Kidney (tissue), 13 donors: ENCODE measurements at regions not wholly inside any gene's neighbourhood (a gene's known extent, or its start where the extent isn't known, plus 50 kb on each side); places are given as distances from the start of the nearest gene placed in this dataset.

Experiments
- DNase-seq, 5 donors: peaks; one replicate each; pipeline ENCODE4 v3.0.0-alpha.2; 2013 to 2020
- FAIRE-seq: peaks from 2 replicates; lab custom pipeline; 2012; peaks lifted over from hg19 to GRCh38; lab: Jason Lieb, UNC
- H3K27ac ChIP-seq, 2 donors: one replicate each; pipeline ENCODE4 v1.7.0; 2013; ENCODE audit warnings: low read depth in 2 of 2, low read length in 2 of 2, inconsistent platforms in 1 of 2
- H3K27me3 ChIP-seq: one replicate; pipeline ENCODE4 v1.7.1; 2013; ENCODE audit warnings: low read length, inconsistent platforms; ENCODE audit not compliant: control insufficient read depth, insufficient read depth
- H3K36me3 ChIP-seq, 3 donors: one replicate each; pipeline versions ENCODE4 v1.7.0 to v1.7.1; 2013; ENCODE audit warnings: low read length in 3 of 3, control low read depth in 1 of 3, inconsistent platforms in 1 of 3; ENCODE audit not compliant: insufficient read depth in 3 of 3, control insufficient read depth in 2 of 3
- H3K4me1 ChIP-seq, 3 donors: one replicate each; pipeline versions ENCODE4 v1.7.0 to v1.7.1; 2013; ENCODE audit warnings: low read length in 3 of 3, inconsistent platforms in 1 of 3, low read depth in 1 of 3; ENCODE audit not compliant: control insufficient read depth in 2 of 3, insufficient read depth in 2 of 3
- H3K4me3 ChIP-seq, 3 donors: one replicate each; pipeline versions ENCODE4 v1.7.0 to v1.8.1; 2013; ENCODE audit warnings: low read length in 3 of 3, control low read depth in 1 of 3, inconsistent platforms in 1 of 3
- H3K9ac ChIP-seq, 3 donors: one replicate each; pipeline versions ENCODE4 v1.7.0 to v1.7.1; 2013; ENCODE audit warnings: low read length in 3 of 3, control low read depth in 1 of 3, inconsistent platforms in 1 of 3
- H3K9me3 ChIP-seq, 3 donors: one replicate each; pipeline versions ENCODE4 v1.7.0 to v1.7.1; 2013; ENCODE audit warnings: low read length in 3 of 3, control low read depth in 1 of 3, inconsistent platforms in 1 of 3; ENCODE audit not compliant: control insufficient read depth in 2 of 3, insufficient read depth in 1 of 3
- intact Hi-C: fragments of 100-400 bp; cut with DNase I; formaldehyde crosslinking; loops from one replicate; pipeline ENCODE4 v1.11.1; 2022
- TF ChIP-seq, protein P1 (sequence below): IDR thresholded peaks from 3 replicates; pipeline ENCODE4 v1.5.1; 2012; ENCODE audit warnings: mild to moderate bottlenecking, moderate library complexity, borderline replicate concordance; ENCODE audit not compliant: insufficient read depth; ENCODE audit errors: extremely low read depth
- donor health status: control.
- donor health status: control.
- donor health status: control.
- donor health status: control.
- donor health status: control.
- donor health status: DM: yes; HTN: yes; CAD: no.
- donor health status: Normal renal cell carcinoma (clear cell type).

DNA sequence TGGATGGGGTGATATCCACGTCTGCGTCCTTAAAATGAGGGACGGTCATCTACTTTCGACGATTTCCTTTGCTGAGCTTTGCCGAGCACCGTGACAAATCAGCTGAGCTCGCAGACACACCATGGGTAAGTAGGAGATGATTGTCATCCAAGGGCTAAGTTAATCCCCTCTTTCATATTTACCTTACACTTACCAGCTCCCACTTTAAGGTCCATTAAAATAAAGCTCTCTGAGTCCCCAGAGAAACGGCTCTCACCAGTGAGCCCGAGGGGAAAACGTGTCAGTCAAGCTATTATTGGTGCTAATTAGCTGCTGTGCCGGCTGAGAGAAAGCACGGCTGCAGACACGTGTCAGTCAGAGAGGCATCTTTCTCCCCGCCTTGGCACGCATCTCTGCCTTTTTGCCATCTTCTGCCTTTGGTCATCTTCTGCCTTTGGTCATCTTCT lies 72.2 kb downstream of the CRLF2 start:
- intact Hi-C loops, result no loop called here
- H3K4me3 ChIP-seq, result no peak overlapping the region
- H3K9ac ChIP-seq, result no peak overlapping the region
- H3K4me1 ChIP-seq, result no peaks in the 10 kb centered on the region
- FAIRE-seq (no peak), DNase-seq (no peak)
- no peaks in the 10 kb centered on the region for H3K27me3 ChIP-seq
- H3K27ac ChIP-seq, result no peak overlapping the region
- TF ChIP-seq, protein P1, sequence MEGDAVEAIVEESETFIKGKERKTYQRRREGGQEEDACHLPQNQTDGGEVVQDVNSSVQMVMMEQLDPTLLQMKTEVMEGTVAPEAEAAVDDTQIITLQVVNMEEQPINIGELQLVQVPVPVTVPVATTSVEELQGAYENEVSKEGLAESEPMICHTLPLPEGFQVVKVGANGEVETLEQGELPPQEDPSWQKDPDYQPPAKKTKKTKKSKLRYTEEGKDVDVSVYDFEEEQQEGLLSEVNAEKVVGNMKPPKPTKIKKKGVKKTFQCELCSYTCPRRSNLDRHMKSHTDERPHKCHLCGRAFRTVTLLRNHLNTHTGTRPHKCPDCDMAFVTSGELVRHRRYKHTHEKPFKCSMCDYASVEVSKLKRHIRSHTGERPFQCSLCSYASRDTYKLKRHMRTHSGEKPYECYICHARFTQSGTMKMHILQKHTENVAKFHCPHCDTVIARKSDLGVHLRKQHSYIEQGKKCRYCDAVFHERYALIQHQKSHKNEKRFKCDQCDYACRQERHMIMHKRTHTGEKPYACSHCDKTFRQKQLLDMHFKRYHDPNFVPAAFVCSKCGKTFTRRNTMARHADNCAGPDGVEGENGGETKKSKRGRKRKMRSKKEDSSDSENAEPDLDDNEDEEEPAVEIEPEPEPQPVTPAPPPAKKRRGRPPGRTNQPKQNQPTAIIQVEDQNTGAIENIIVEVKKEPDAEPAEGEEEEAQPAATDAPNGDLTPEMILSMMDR, result no peak
- H3K9me3 ChIP-seq, result peaks cover 0 to 3% (median 0%) of the 10 kb centered on the region in 3 donors
- no peaks in the 10 kb centered on the region for H3K36me3 ChIP-seq

DNA sequence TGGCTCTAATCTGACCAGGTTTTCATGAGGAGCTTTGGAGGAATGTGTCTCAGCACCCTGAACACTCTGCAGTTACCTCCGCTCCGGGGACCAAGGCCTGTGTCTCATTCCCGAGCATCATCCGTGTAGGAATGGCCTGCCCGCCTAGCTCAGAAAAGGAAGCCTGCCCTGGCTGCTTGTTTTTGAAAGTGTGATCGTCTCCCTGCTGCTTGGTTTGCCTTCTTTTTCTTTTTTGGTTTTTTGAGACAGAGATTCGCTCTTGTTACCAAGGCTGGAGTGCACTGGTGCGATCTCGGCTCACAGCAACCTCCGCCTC lies 73.3 kb downstream of the CRLF2 start:
- Histone ChIP-seq H3K27ac (no peak overlapping the region), H3K9ac (no peak overlapping the region), H3K4me1 (no peaks in the 10 kb centered on the region), H3K9me3 (peaks cover 0 to 3% (median 0%) of the 10 kb centered on the region in 3 donors), H3K4me3 (no peak overlapping the region), H3K36me3 (no peaks in the 10 kb centered on the region), H3K27me3 (no peaks in the 10 kb centered on the region)
- intact Hi-C loops, result no loop called here
- FAIRE-seq (no peak), DNase-seq (no peak)
- TF ChIP-seq, protein P1, result no peak

DNA sequence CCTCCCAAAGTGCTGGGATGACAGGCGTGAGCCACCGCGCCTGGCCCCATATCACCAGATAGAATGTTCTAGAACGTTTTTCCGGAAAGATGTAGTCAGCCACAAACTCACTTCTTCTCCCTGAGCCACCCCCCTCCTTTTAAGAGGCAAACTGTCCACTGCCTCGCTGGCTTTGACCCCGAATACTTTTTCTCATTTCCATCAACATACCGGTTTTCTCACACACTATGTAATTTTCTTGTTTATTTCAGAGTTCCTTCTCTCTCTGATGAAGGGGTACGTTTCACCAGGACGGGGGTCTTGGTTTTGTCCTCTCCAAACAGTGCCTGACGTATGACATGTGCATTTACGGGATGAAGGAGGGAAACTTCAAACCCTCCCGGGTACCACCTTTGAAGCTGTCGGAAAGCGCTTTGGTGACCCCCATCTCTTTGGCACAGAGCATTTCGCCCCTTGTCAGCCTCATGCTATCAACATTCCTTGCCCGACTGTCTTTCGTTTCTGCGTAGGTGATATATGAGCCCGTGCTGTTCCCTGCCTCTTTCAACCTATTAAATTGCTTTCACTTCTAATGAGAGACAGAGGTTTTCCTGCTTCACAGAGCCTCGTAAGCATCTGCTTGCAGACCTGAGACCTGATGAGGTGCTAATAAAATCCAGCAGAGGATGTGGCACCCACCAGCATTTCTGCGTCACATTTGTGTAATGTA lies 73.8 kb downstream of the CRLF2 start:
- DNase-seq, result peak in 1 of 5 donors; percentile 12
- no peak for FAIRE-seq
- TF ChIP-seq, protein P1, result no peak

More for the DNA sequence above, 73.8 kb downstream of the CRLF2 start:
- intact Hi-C loops, result no loop called here
- Histone ChIP-seq H3K36me3 (no peaks in the 10 kb centered on the region), H3K9me3 (peaks cover 0 to 3% (median 0%) of the 10 kb centered on the region in 3 donors), H3K27ac (no peak overlapping the region), H3K9ac (no peak overlapping the region), H3K4me3 (no peak overlapping the region), H3K27me3 (no peaks in the 10 kb centered on the region), H3K4me1 (no peaks in the 10 kb centered on the region)
